A673 (cell line): ENCODE measurements at regions not wholly inside any gene's neighbourhood (a gene's known extent, or its start where the extent isn't known, plus 50 kb on each side); places are given as distances from the start of the nearest gene placed in this dataset.

Experiments used
- EZH2 ChIP-seq: fragments of 200-600 bp; sonication (generic); IDR thresholded peaks from 2 replicates; pipeline ENCODE4 v1.6.1; 2017; ENCODE audit warnings: borderline replicate concordance, low read depth, mild to moderate bottlenecking, mixed read lengths, antibody characterized with exemption, low read length; ENCODE audit not compliant: poor library complexity, severe bottlenecking
- TF ChIP-seq, protein P1 (sequence below): fragments of 300-800, 200-600 bp; sonication (generic); conservative IDR thresholded peaks from 2 replicates; pipeline ENCODE4 v1.5.1; 2017; ENCODE audit warnings: low read depth, mild to moderate bottlenecking, antibody characterized with exemption, low read length, moderate library complexity, mixed read lengths

DNA sequence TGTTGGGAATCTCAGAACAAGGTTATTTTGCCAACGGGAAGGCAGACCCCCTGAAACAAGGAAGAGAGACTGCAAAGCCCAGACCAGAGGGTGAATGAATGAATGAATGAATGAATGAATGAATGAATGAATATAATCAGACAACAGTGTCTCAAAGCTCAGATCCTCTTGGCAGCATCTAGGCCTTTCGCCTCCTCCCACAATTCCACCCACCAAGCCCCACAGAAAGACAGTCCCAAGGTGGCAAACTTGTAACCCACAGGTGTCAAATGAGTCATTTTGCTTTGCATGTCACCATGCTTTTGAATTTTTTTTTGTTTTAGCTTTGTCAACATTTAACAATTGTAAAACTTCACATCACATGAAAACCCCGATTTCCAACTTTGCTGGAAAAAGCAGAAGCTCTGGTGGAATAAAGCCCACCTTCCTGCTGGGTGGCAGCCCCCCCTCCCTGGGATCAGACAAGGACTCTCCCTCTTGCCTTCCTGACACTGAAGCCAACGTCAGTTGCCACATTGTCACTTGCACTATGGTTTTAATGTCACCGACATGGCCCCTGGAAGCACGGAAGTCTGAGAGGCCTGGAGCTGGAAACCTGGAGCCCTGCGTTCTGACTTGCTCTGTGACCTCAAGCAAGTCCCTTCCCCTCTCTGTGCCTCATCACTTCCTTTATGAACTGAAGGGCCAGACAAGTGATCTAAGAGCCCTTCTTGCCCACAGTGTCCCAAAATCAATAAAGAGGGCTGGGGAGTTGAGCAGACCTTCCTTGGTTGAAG is 134.6 kb upstream of the RUNX3 start:
- TF ChIP-seq, protein P1, sequence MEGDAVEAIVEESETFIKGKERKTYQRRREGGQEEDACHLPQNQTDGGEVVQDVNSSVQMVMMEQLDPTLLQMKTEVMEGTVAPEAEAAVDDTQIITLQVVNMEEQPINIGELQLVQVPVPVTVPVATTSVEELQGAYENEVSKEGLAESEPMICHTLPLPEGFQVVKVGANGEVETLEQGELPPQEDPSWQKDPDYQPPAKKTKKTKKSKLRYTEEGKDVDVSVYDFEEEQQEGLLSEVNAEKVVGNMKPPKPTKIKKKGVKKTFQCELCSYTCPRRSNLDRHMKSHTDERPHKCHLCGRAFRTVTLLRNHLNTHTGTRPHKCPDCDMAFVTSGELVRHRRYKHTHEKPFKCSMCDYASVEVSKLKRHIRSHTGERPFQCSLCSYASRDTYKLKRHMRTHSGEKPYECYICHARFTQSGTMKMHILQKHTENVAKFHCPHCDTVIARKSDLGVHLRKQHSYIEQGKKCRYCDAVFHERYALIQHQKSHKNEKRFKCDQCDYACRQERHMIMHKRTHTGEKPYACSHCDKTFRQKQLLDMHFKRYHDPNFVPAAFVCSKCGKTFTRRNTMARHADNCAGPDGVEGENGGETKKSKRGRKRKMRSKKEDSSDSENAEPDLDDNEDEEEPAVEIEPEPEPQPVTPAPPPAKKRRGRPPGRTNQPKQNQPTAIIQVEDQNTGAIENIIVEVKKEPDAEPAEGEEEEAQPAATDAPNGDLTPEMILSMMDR, result no peak
- TF ChIP-seq EZH2, result no peak
